ENCODE measurements at regions not wholly inside any gene's neighbourhood (a gene's known extent, or its start where the extent isn't known, plus 50 kb on each side); places are given as distances from the start of the nearest gene placed in this dataset.

GRCh38 chr16:88319116-88319965, 63.4 kb upstream of the ZNF469 start:
- no peak for TF ChIP-seq CTCF (IDR thresholded peaks at IDR 0.05; ENCODE audit: borderline replicate concordance, insufficient read depth, low read depth, low read length)
- no peak overlapping the region for H3K4me3 ChIP-seq (ENCODE audit: low read depth, low read length)

GRCh38 chr16:88320947-88321634, 61.7 kb upstream of the ZNF469 start:
- TF ChIP-seq CTCF (IDR thresholded peaks at IDR 0.05; ENCODE audit: borderline replicate concordance, insufficient read depth, low read depth, low read length) = no peak
- H3K4me3 ChIP-seq (ENCODE audit: low read depth, low read length) = no peak overlapping the region

- H3K4me3 ChIP-seq (ENCODE audit: low read depth, low read length) = no peak overlapping the region
- no peak for TF ChIP-seq CTCF (IDR thresholded peaks at IDR 0.05; ENCODE audit: borderline replicate concordance, insufficient read depth, low read depth, low read length)
Measured at GRCh38 chr16:88321635-88322499, 60.9 kb upstream of the ZNF469 start.

GRCh38 chr16:88322500-88322970, 60.2 kb upstream of the ZNF469 start:
- TF ChIP-seq CTCF (IDR thresholded peaks at IDR 0.05; ENCODE audit: borderline replicate concordance, insufficient read depth, low read depth, low read length) = no peak
- H3K4me3 ChIP-seq (ENCODE audit: low read depth, low read length) = no peak overlapping the region

GRCh38 chr16:88323041-88323440, 59.7 kb upstream of the ZNF469 start:
- no peak for TF ChIP-seq CTCF (IDR thresholded peaks at IDR 0.05; ENCODE audit: borderline replicate concordance, insufficient read depth, low read depth, low read length)
- H3K4me3 ChIP-seq (ENCODE audit: low read depth, low read length) = no peak overlapping the region

GRCh38 chr16:88323546-88324330, 59.0 kb upstream of the ZNF469 start:
- TF ChIP-seq CTCF (IDR thresholded peaks at IDR 0.05; ENCODE audit: borderline replicate concordance, insufficient read depth, low read depth, low read length) = no peak
- no peak overlapping the region for H3K4me3 ChIP-seq (ENCODE audit: low read depth, low read length)

Data from GM12875 (cell line).